Spleen (tissue), 11 donors: ENCODE measurements at regions not wholly inside any gene's neighbourhood (a gene's known extent, or its start where the extent isn't known, plus 50 kb on each side); places are given as distances from the start of the nearest gene placed in this dataset.

Source experiments
- DNase-seq: peaks from one replicate; pipeline ENCODE4 v3.0.0-alpha.2; 2020
- H3K27ac ChIP-seq, 8 donors: fragments of 200-600 bp; sonication (generic) in 7 of 8; 1 replicate in 4 of 8; 2 replicates in 4 of 8; pipeline versions ENCODE4 v1.5.0 to v1.8.0; 2016 to 2021; ENCODE audit warnings: inconsistent platforms in 4 of 8, mild to moderate bottlenecking in 4 of 8, moderate library complexity in 1 of 8
- H3K27me3 ChIP-seq, 7 donors: fragments of 200-600 bp; sonication (generic) in 6 of 7; replicated peaks in 1 of 7; 1 replicate in 4 of 7; 2 replicates in 3 of 7; pipeline versions ENCODE4 v1.5.0 to v1.8.0; 2016 to 2021; ENCODE audit warnings: inconsistent platforms in 3 of 7, mild to moderate bottlenecking in 1 of 7
- H3K36me3 ChIP-seq, 6 donors: fragments of 200-600 bp; sonication (generic) in 5 of 6; 1 replicate in 4 of 6; 2 replicates in 2 of 6; pipeline versions ENCODE4 v1.5.0 to v1.8.0; 2016 to 2021; ENCODE audit warnings: inconsistent platforms in 2 of 6
- H3K4me1 ChIP-seq, 6 donors: fragments of 200-600 bp; sonication (generic) in 5 of 6; 1 replicate in 3 of 6; 2 replicates in 3 of 6; pipeline versions ENCODE4 v1.5.0 to v1.8.0; 2016 to 2021; ENCODE audit warnings: inconsistent platforms in 3 of 6
- H3K4me3 ChIP-seq, 8 donors: fragments of 200-600 bp; sonication (generic) in 7 of 8; 1 replicate in 4 of 8; 2 replicates in 4 of 8; pipeline versions ENCODE4 v1.5.0 to v1.8.0; 2016 to 2021; ENCODE audit warnings: inconsistent platforms in 4 of 8, mild to moderate bottlenecking in 4 of 8, moderate library complexity in 2 of 8
- H3K9me3 ChIP-seq, 8 donors: fragments of 200-600 bp; sonication (generic) in 7 of 8; 1 replicate in 4 of 8; 2 replicates in 4 of 8; pipeline versions ENCODE4 v1.5.0 to v1.8.0; 2016 to 2021; ENCODE audit warnings: inconsistent platforms in 4 of 8
- CTCF ChIP-seq, 11 experiments: fragments of 200-600 bp in 7 of 11; fragments of 450-650 bp in 4 of 11; sonication (generic) in 4 of 11; IDR thresholded peaks in 8 of 11; conservative IDR thresholded peaks in 3 of 11; 1 replicate in 7 of 11; 2 replicates in 4 of 11; pipeline versions ENCODE4 v1.4.0 to v1.8.0; 2016 to 2021; ENCODE audit warnings: antibody characterized with exemption in 11 of 11, inconsistent platforms in 4 of 11, mild to moderate bottlenecking in 1 of 11
- POLR2A ChIP-seq, 3 donors: fragments of 450-650 bp; IDR thresholded peaks; one replicate each; pipeline ENCODE4 v1.5.1; 2017; ENCODE audit warnings: antibody characterized with exemption in 3 of 3, mild to moderate bottlenecking in 1 of 3
- POLR2AphosphoS5 ChIP-seq, 3 donors: sonication (generic); formaldehyde crosslinking; IDR thresholded peaks; one replicate each; pipeline ENCODE4 v1.5.1; 2017; ENCODE audit warnings: antibody characterized with exemption in 3 of 3
- WGBS, 5 donors: extraction: QIAGEN DNeasy Blood & Tissue Kit in 3 of 5; methylation state at CpG; one replicate each; pipeline versions ENCODE4 v1.1.5 to v1.1.7; 2013 to 2018; 5-methylcytosine and 5-hydroxymethylcytosine counted together
- intact Hi-C: fragments of 100-400 bp; cut with DNase I; formaldehyde crosslinking; loops from one replicate; pipeline ENCODE4 v1.15.0; 2023; ENCODE audit warnings: low total_unique reads
- donor health status: healthy with polysubstance abuse.
- donor health status: DM: no; HTN: no; CAD: no; lungs with moderate emphysema.
- donor health status: DM: no; HTN: no; CAD: no.
- donor health status: Bipolar disorder and iron deficiency.
- donor health status: healthy.
- donor health status: DM: no; HTN: no; CAD: no.
- donor health status: DM: yes; HTN: yes; CAD: no.

GRCh38 chr18:14914121-14914520, 166.1 kb downstream of the ANKRD30B start:
- intact Hi-C loops = no loop called here
- no peak for TF ChIP-seq POLR2AphosphoS5 (IDR thresholded peaks at IDR 0.05)
- no peaks in the 10 kb centered on the region for H3K4me1 ChIP-seq
- H3K36me3 ChIP-seq = no peaks in the 10 kb centered on the region
- DNase-seq = no peak
- H3K27me3 ChIP-seq = peaks cover 0 to 4% (median 0%) of the 10 kb centered on the region in 7 donors
- no peak overlapping the region for H3K27ac ChIP-seq
- no peak overlapping the region for H3K4me3 ChIP-seq
- H3K9me3 ChIP-seq = peaks cover 0 to 4% (median 0%) of the 10 kb centered on the region in 8 donors

GRCh38 chr18:14914771-14915170, 166.8 kb downstream of the ANKRD30B start:
- Histone ChIP-seq H3K4me1 (no peaks in the 10 kb centered on the region), H3K36me3 (no peaks in the 10 kb centered on the region), H3K27me3 (peaks cover 0 to 4% (median 0%) of the 10 kb centered on the region in 7 donors), H3K4me3 (no peak overlapping the region), H3K27ac (no peak overlapping the region), H3K9me3 (peaks cover 0 to 4% (median 0%) of the 10 kb centered on the region in 8 donors)
- intact Hi-C loops = no loop called here
- no peak for DNase-seq
- TF ChIP-seq POLR2A (IDR thresholded peaks at IDR 0.05) (no peak), CTCF (IDR thresholded peaks at IDR 0.05 in 8 of 11, conservative IDR thresholded peaks at IDR 0.05 in 3 of 11) (no peak), POLR2AphosphoS5 (IDR thresholded peaks at IDR 0.05) (no peak)
- WGBS, 5 donors = 57 to 82% (median 71%) methylated on average over 3 of the region's 3 CpGs

- intact Hi-C loops = no loop called here
- H3K27ac ChIP-seq = no peak overlapping the region
- no peak overlapping the region for H3K4me3 ChIP-seq
- TF ChIP-seq POLR2AphosphoS5 (IDR thresholded peaks at IDR 0.05) (no peak), CTCF (IDR thresholded peaks at IDR 0.05 in 8 of 11, conservative IDR thresholded peaks at IDR 0.05 in 3 of 11) (no peak), POLR2A (IDR thresholded peaks at IDR 0.05) (no peak)
- peaks cover 0 to 4% (median 0%) of the 10 kb centered on the region in 7 donors for H3K27me3 ChIP-seq
- no peaks in the 10 kb centered on the region for H3K36me3 ChIP-seq
- peaks cover 0 to 7% (median 0%) of the 10 kb centered on the region in 8 donors for H3K9me3 ChIP-seq
- DNase-seq = no peak
- H3K4me1 ChIP-seq = no peaks in the 10 kb centered on the region
- 58 to 84% (median 60%) methylated on average over 1 of the region's 1 CpG for WGBS, 5 donors
These were observed 168.2 kb downstream of the ANKRD30B start for GRCh38 chr18:14916181-14916580.

- Histone ChIP-seq H3K36me3 (no peaks in the 10 kb centered on the region), H3K27me3 (peaks cover 0 to 4% (median 0%) of the 10 kb centered on the region in 7 donors), H3K27ac (no peak overlapping the region), H3K9me3 (peaks cover 0 to 11% (median 0%) of the 10 kb centered on the region in 8 donors), H3K4me1 (no peaks in the 10 kb centered on the region), H3K4me3 (no peak overlapping the region)
- TF ChIP-seq CTCF (IDR thresholded peaks at IDR 0.05 in 8 of 11, conservative IDR thresholded peaks at IDR 0.05 in 3 of 11) (no peak), POLR2AphosphoS5 (IDR thresholded peaks at IDR 0.05) (no peak), POLR2A (IDR thresholded peaks at IDR 0.05) (no peak)
- intact Hi-C loops = no loop called here
- no peak for DNase-seq
- 79 to 87% (median 81%) methylated on average over 6 of the region's 6 CpGs for WGBS, 5 donors
These were observed 168.9 kb downstream of the ANKRD30B start for GRCh38 chr18:14916851-14917250.

GRCh38 chr18:14917311-14917710, 169.3 kb downstream of the ANKRD30B start:
- Histone ChIP-seq H3K27ac (no peak overlapping the region), H3K9me3 (peaks cover 0 to 11% (median 0%) of the 10 kb centered on the region in 8 donors), H3K4me3 (no peak overlapping the region), H3K36me3 (no peaks in the 10 kb centered on the region), H3K27me3 (peaks cover 0 to 4% (median 0%) of the 10 kb centered on the region in 7 donors), H3K4me1 (no peaks in the 10 kb centered on the region)
- intact Hi-C loops = no loop called here
- WGBS, 5 donors = 73 to 83% (median 76%) methylated on average over 3 of the region's 3 CpGs
- DNase-seq = no peak
- TF ChIP-seq CTCF (IDR thresholded peaks at IDR 0.05 in 8 of 11, conservative IDR thresholded peaks at IDR 0.05 in 3 of 11) (no peak), POLR2A (IDR thresholded peaks at IDR 0.05) (no peak), POLR2AphosphoS5 (IDR thresholded peaks at IDR 0.05) (no peak)
